Kidney glomerular epithelial cell (primary cell): ENCODE measurements at regions not wholly inside any gene's neighbourhood (a gene's known extent, or its start where the extent isn't known, plus 50 kb on each side); places are given as distances from the start of the nearest gene placed in this dataset.

Experiments
- DNase-seq: peaks from one replicate; lab custom pipeline; 2025; lab: John Stamatoyannopoulos, UW

GRCh38 chr3:157718800-157719199, 215.6 kb upstream of the VEPH1 start:
- DNase-seq = no peak

GRCh38 chr3:157713101-157713500, 209.9 kb upstream of the VEPH1 start:
- no peak for DNase-seq

GRCh38 chr3:157705258-157705657, 202.0 kb upstream of the VEPH1 start:
- no peak for DNase-seq

GRCh38 chr3:157700405-157700804, 197.2 kb upstream of the VEPH1 start:
- no peak for DNase-seq

GRCh38 chr3:157695586-157695985, 192.4 kb upstream of the VEPH1 start:
- DNase-seq = no peak

DNA sequence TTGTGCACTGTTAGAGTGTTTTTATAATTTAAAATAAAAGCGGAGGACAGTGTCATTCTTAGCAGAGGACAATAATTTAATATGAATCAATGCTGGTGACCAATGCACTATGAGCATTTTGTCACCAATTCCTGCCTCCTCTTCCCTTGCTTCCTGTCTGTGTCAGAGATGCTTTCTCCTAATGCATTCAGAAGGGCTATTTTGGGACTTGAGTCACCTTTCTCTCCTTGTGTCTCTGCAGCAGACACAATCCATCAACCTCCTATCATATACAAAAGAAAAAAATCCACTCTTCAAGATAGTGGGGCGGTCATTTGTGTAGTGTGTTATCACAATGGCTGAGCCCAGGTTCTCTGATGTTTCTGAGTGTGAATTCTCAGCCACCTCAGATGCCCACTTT, 191.9 kb upstream of the VEPH1 start:
- no peak for DNase-seq

GRCh38 chr3:157693762-157694161, 190.5 kb upstream of the VEPH1 start:
- DNase-seq = no peak

DNA sequence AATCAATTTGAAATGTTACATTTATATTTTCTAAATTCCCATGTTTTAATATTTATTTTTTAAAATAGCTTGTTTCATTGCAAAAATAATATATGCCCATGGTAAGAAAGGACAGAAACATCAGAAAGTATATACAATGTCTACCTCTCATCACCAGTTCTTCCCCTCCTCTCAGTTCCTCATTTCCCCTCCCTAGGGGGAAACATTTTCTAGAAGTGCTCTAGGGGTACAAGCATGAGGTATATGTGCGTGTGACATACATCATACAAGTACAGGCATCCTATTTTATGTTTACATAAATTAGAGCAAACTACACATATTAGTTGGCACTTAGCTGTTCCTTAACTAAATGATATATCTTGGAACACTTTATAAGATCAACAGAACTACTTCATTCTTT, 189.3 kb upstream of the VEPH1 start:
- DNase-seq = no peak

DNA sequence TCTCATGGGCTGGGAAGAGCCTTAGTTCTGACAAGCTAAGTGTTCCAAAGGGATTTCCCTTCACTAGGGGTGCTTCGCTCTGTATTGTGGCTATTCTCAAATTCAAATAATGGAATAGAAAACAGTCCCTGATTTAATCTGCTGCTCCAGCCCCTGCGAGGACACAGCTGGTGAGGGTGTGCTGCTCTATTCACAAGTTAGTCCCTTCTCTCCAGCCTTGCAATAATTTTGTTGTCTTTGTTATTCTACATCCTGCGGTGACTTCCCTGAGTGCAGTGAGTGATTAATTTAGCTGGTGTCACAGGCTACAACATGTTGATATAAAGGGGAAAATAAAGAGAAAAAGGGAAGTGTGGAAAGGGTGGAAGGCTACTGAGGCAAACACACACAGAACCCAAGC, 180.5 kb upstream of the VEPH1 start:
- no peak for DNase-seq

- DNase-seq = no peak
Observed at GRCh38 chr3:157672061-157672460, 168.8 kb upstream of the VEPH1 start.

DNA sequence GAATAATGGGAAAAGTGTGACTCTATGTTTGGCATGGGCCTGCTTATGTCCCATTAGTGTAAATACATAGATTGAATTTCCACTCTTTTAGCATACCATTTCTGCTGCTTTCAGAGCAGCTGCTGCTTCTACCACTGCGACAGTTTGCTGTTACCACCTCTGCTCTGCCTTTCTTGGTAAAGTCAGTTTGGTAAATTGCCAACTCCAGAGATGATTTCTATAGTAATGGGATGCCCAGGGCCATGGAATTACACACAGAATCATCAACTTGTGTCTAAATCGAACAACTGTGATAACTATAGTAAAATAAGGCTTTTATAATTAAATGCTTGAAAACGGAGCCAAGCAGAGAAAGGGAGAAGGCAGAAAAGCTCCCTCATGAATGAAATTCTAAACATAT, 168.4 kb upstream of the VEPH1 start:
- no peak for DNase-seq

- DNase-seq = no peak
Observed at GRCh38 chr3:157669416-157669815, 166.2 kb upstream of the VEPH1 start.

GRCh38 chr3:157667493-157667892, 164.3 kb upstream of the VEPH1 start:
- DNase-seq = no peak

DNA sequence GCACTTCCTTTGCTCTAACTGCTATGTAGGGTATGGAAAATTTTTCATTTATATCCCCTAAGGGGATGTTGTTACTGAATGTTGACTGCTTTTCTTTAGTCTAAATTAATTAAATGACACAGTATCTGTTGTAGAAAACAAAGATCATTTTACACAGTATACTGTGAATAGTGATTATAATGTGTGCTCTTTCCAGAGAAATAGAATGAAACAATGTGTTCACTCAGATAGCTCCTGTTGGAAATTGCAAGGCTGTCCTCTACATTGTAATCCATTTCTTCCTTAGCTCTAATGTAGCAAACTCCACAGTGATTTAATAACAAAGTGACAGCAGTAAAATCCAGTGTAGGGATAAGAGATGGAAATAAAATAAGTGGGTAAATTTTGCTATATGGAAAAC, 159.0 kb upstream of the VEPH1 start:
- no peak for DNase-seq

DNA sequence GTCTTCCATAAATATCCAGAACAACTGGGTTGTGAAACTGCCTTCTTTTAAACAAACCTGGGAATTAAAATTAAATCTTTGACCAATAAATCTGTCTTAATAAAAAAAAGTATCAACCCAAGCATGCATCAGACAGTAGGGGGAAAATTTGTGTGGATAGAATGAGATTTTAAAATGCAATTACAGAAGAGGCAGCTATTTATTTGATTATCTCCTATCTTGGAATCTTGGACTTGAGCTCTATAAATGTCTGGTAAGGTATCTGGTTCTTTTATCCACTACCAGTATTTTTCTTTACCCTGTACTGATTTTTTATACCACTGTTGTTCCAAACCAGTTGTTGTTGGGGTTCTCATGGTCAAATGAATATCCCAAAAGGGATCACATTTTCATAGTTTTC, 157.6 kb upstream of the VEPH1 start:
- DNase-seq = no peak

DNA sequence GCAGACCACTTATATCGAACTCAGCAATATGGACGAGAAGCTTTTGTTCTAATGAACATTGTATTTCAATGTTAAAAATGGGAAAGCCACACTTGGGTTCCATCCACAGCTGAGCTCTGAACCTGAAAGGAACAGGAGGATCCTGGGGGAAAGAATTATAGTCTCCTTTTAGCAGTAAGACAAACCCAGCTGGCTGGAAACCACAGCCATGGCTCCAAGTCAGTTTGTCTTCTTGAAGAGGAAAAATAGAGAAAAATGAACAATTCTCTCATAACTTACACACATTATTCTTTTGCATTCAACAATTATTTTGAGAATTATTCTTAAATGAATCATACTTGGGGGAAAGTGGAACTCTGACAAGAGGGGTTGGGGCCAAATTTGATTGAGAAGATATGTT, 149.2 kb upstream of the VEPH1 start:
- DNase-seq = no peak

DNA sequence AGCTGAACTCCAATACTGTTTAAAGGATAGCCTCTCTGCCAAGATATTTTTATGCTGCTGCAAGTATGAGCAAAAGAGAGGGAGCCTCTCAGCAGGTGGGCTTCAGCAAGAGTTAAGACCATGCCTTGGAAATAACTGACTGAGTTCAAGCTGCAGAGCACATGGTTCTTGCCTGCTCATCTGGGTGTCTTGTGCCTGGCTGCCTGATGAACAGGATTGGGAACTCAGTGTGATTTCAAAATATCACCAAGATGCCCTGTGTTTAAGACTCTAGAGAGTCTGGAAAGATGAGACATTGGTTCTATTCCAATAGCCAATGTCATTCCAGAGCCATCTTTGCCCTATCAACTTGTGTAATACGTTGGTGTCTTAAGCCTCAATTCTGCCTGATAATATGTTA, 147.5 kb upstream of the VEPH1 start:
- no peak for DNase-seq

DNA sequence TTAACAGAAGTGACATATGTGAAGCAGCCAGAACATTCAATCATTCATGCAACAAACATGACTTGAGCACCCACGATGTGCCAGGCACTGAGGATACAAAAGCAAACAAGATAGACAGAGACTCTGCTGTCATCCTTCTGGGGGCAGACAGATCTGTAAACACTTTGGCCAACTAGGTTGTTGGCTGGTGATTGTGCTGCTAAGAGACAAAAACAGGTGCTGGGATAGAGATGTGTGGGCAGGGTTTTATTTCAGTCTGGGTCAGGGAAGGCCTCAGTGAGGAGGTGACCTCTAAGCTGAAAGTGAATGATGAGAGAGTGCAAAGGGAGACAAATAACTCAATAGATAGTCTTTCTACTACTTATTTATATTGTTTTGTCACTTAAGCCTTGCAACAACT, 147.0 kb upstream of the VEPH1 start:
- no peak for DNase-seq

DNA sequence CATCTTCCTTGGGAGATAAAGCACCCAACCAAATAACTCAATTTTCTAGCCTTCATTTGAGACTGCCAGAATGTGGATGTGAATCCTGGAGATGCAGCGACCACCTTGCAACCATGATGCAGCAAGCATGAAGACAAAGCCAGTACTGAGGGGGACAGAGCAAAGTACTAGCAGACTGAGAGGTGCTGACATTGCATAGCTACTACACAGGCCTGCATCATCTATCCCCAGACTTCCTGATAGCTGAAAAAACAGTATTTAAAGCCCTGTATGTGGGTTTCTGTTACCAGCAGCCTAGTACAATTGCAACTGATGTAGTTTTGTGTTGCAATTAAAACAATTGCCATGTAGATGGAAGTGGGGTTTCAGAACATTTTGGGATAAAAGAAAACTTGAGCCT, 146.3 kb upstream of the VEPH1 start:
- DNase-seq = no peak

DNA sequence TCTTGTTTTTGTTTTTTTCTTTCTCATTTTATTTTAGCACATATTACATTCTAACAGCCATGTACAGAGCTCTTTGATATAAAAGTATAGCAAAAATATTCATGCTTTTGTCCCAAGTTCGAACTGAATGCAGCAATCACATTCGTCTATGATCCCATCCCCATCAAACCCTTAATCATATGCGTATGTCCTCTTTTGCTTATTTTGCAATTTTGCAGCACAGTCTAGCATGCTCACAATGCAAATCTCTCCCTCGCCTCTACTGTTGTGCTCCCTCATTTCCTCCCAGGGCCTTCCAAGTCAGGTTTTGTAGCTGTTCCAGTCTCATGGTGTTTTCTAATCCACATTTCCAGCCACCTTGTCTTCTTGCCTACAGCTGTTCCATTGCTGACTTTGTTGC, 144.6 kb upstream of the VEPH1 start:
- DNase-seq = no peak

GRCh38 chr3:157639756-157640426, 136.7 kb upstream of the VEPH1 start:
- no peak for DNase-seq

DNA sequence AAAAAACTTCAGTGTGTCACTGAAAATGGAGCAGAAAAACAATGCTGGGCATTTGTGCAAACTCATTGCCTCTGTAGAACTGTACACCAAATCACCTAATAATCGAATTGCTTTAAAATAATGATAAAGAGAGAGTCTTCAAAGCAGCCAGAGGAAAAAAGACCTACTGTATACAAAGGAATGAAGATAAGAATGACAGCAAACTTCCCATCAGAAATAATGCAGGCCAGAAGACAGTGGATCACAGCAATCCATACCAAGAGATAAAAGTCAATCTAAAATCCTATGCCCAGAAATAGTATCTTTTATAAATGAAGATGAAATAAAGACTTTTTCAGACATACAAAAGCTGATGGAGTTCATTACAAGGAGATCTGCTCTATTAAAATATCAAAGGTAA, 134.7 kb upstream of the VEPH1 start:
- no peak for DNase-seq

DNA sequence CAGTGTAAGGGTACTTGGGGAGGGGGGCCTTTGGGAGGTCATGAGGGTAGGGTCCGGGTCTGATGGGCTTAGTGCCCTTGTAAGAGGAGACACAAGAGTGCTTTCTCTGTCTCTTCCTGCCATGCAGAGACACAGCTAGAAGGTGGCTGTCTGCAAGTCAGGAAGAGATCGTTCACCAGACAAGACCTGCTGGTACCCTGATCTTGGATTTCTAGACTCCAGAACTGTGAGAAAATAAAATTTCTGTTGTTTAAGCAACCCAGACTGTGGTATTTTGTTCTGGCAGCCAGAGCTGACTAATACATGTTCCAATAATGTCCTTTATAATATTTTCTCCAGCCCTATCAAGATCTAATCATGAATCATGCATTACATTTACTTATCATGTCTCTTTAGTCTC, 130.0 kb upstream of the VEPH1 start:
- no peak for DNase-seq

- no peak for DNase-seq
Observed at GRCh38 chr3:157632075-157632474, 128.9 kb upstream of the VEPH1 start.

GRCh38 chr3:157631478-157631877, 128.3 kb upstream of the VEPH1 start:
- no peak for DNase-seq
